GM19324 (cell line): ENCODE measurements at regions not wholly inside any gene's neighbourhood (a gene's known extent, or its start where the extent isn't known, plus 50 kb on each side); places are given as distances from the start of the nearest gene placed in this dataset.

ENCODE experiments used
- ATAC-seq: cut with Tn5 transposase; IDR thresholded peaks from one replicate; pipeline ENCODE4 v1.9.1; 2021; ENCODE audit warnings: mild to moderate bottlenecking, moderate library complexity; ENCODE audit not compliant: unreplicated experiment, low FRiP score

- no peak for ATAC-seq
Measured at GRCh38 chr2:3071685-3072263, 305.8 kb downstream of the EIPR1 start.

GRCh38 chr2:3066831-3067230 is 310.8 kb downstream of the EIPR1 start:
- ATAC-seq, result no peak

- ATAC-seq, result no peak
Measured at GRCh38 chr2:3065928-3066327, 311.7 kb downstream of the EIPR1 start.

- no peak for ATAC-seq
Measured at GRCh38 chr2:3062476-3063260, 314.9 kb downstream of the EIPR1 start.

- no peak for ATAC-seq
Measured at GRCh38 chr2:3060049-3060448, 317.6 kb downstream of the EIPR1 start.

GRCh38 chr2:3059141-3059925 is 318.3 kb downstream of the EIPR1 start:
- ATAC-seq, result no peak

- no peak for ATAC-seq
Measured at GRCh38 chr2:3054066-3054465, 323.6 kb downstream of the EIPR1 start.

- ATAC-seq, result no peak
Measured at GRCh38 chr2:3051266-3051665, 326.4 kb downstream of the EIPR1 start.

- no peak for ATAC-seq
Measured at GRCh38 chr2:3046170-3046865, 331.3 kb downstream of the EIPR1 start.

GRCh38 chr2:3045318-3045921 is 332.2 kb downstream of the EIPR1 start:
- ATAC-seq, result no peak

GRCh38 chr2:3044587-3045317 is 332.9 kb downstream of the EIPR1 start:
- no peak for ATAC-seq

- no peak for ATAC-seq
Measured at GRCh38 chr2:3043726-3044125, 333.9 kb downstream of the EIPR1 start.

- no peak for ATAC-seq
Measured at GRCh38 chr2:3042601-3043585, 334.7 kb downstream of the EIPR1 start.

- ATAC-seq, result no peak
Measured at GRCh38 chr2:3041841-3042600, 335.6 kb downstream of the EIPR1 start.

GRCh38 chr2:3041246-3041645 is 336.4 kb downstream of the EIPR1 start:
- ATAC-seq, result no peak

GRCh38 chr2:3040496-3041140 is 337.0 kb downstream of the EIPR1 start:
- ATAC-seq, result no peak

- ATAC-seq, result no peak
Measured at GRCh38 chr2:3040066-3040428, 337.6 kb downstream of the EIPR1 start.
